Neural cell (in vitro differentiated cells): ENCODE measurements at regions not wholly inside any gene's neighbourhood (a gene's known extent, or its start where the extent isn't known, plus 50 kb on each side); places are given as distances from the start of the nearest gene placed in this dataset.

ENCODE experiments used
- H2AFZ ChIP-seq: fragments of 200-600, 300-800 bp; sonication (generic), shearing (Covaris generic); 2 replicates; pipeline ENCODE4 v1.6.0; 2014; ENCODE audit warnings: low read depth, mild to moderate bottlenecking, antibody characterized with exemption, low read length, moderate library complexity
- H3F3A ChIP-seq: fragments of 200-600 bp; shearing (Covaris generic); 2 replicates; pipeline ENCODE4 v1.6.1; 2016; ENCODE audit warnings: mild to moderate bottlenecking, moderate library complexity, mixed read lengths, antibody characterized with exemption, low read length; ENCODE audit not compliant: insufficient read depth, poor library complexity, severe bottlenecking
- H3K27ac ChIP-seq: fragments of 200-600, 300-800 bp; sonication (generic), shearing (Covaris generic); 2 replicates; pipeline ENCODE4 v1.5.1; 2014; ENCODE audit warnings: mild to moderate bottlenecking, low read length, moderate library complexity
- H3K27me3 ChIP-seq: fragments of 300-800, 200-600 bp; sonication (generic), shearing (Covaris generic); 2 replicates; pipeline ENCODE4 v1.6.0; 2014; ENCODE audit warnings: mild to moderate bottlenecking, low read depth, low read length, moderate library complexity; ENCODE audit not compliant: insufficient read depth
- H3K36me3 ChIP-seq: fragments of 300-800, 200-600 bp; sonication (generic), shearing (Covaris generic); 2 replicates; pipeline ENCODE4 v1.5.1; 2014; ENCODE audit warnings: mild to moderate bottlenecking, antibody characterized with exemption, low read length, moderate library complexity; ENCODE audit not compliant: insufficient read depth
- H3K4me2 ChIP-seq: fragments of 300-800, 200-600 bp; sonication (generic), shearing (Covaris generic); 2 replicates; pipeline ENCODE4 v1.6.0; 2014; ENCODE audit warnings: mild to moderate bottlenecking, low read length
- H3K4me3 ChIP-seq: fragments of 300-800, 200-600 bp; sonication (generic), shearing (Covaris generic); 2 replicates; pipeline ENCODE4 v1.5.1; 2014; ENCODE audit warnings: mild to moderate bottlenecking, low read length, moderate library complexity
- H3K79me2 ChIP-seq: fragments of 200-600 bp; shearing (Covaris generic); replicated peaks from 2 replicates; pipeline ENCODE4 v1.6.0; 2014; ENCODE audit warnings: mild to moderate bottlenecking, low read length, moderate library complexity; ENCODE audit not compliant: insufficient read depth
- H3K9ac ChIP-seq: fragments of 300-800, 200-600 bp; sonication (generic), shearing (Covaris generic); 2 replicates; pipeline ENCODE4 v1.6.1; 2016; ENCODE audit warnings: mild to moderate bottlenecking, low read length, mixed read lengths
- H3K9me2 ChIP-seq: fragments of 200-600 bp; shearing (Covaris generic); 2 replicates; pipeline ENCODE4 v1.6.1; 2016; ENCODE audit warnings: mild to moderate bottlenecking, low read length, mixed read lengths; ENCODE audit not compliant: insufficient read depth
- H3K9me3 ChIP-seq: fragments of 200-600, 300-800 bp; sonication (generic), shearing (Covaris generic); 2 replicates; pipeline ENCODE4 v1.6.1; 2016; ENCODE audit warnings: mild to moderate bottlenecking, mixed run types, low read length, moderate library complexity, mixed read lengths
- H4K20me1 ChIP-seq: fragments of 200-600 bp; shearing (Covaris generic); 2 replicates; pipeline ENCODE4 v1.6.1; 2016; ENCODE audit warnings: mild to moderate bottlenecking, mixed run types; ENCODE audit not compliant: insufficient read depth
- EP300 ChIP-seq: fragments of 450-650 bp; conservative IDR thresholded peaks from 2 replicates; pipeline ENCODE4 v1.6.1; 2014; ENCODE audit warnings: antibody characterized with exemption, mild to moderate bottlenecking, moderate library complexity; ENCODE audit not compliant: poor library complexity, severe bottlenecking
- EZH2 ChIP-seq: fragments of 200-600, 300-800 bp; shearing (Covaris generic), sonication (generic); IDR thresholded peaks from 2 replicates; pipeline ENCODE4 v1.6.1; 2014; ENCODE audit warnings: antibody characterized with exemption, low read length, borderline replicate concordance, mild to moderate bottlenecking; ENCODE audit not compliant: insufficient read depth, poor library complexity, severe bottlenecking
- MXI1 ChIP-seq: fragments of 450-650 bp; conservative IDR thresholded peaks from 2 replicates; pipeline ENCODE4 v1.6.1; 2014; ENCODE audit warnings: antibody characterized with exemption, mild to moderate bottlenecking; ENCODE audit not compliant: poor library complexity, severe bottlenecking
- POLR2AphosphoS5 ChIP-seq: IDR thresholded peaks from 2 replicates; pipeline ENCODE4 v1.6.1; 2012
- RAD21 ChIP-seq: fragments of 450-650 bp; conservative IDR thresholded peaks from 2 replicates; pipeline ENCODE4 v1.6.1; 2014; ENCODE audit warnings: antibody characterized with exemption, mild to moderate bottlenecking, moderate library complexity
- SMC3 ChIP-seq: fragments of 450-650 bp; conservative IDR thresholded peaks from 2 replicates; pipeline ENCODE4 v1.6.1; 2014; ENCODE audit warnings: antibody characterized with exemption, mild to moderate bottlenecking, moderate library complexity; ENCODE audit not compliant: poor library complexity
- TAF1 ChIP-seq: IDR thresholded peaks from 2 replicates; pipeline ENCODE4 v1.6.1; 2012; ENCODE audit warnings: low read depth
- TF ChIP-seq, protein P1 (sequence below): fragments of 450-650 bp; IDR thresholded peaks from 2 replicates; pipeline ENCODE4 v1.5.1; 2014; ENCODE audit warnings: antibody characterized with exemption, mild to moderate bottlenecking, moderate library complexity; ENCODE audit not compliant: poor library complexity, severe bottlenecking
- TF ChIP-seq, protein P2 (sequence below): IDR thresholded peaks from 2 replicates; pipeline ENCODE4 v1.6.1; 2012; ENCODE audit warnings: borderline replicate concordance

DNA sequence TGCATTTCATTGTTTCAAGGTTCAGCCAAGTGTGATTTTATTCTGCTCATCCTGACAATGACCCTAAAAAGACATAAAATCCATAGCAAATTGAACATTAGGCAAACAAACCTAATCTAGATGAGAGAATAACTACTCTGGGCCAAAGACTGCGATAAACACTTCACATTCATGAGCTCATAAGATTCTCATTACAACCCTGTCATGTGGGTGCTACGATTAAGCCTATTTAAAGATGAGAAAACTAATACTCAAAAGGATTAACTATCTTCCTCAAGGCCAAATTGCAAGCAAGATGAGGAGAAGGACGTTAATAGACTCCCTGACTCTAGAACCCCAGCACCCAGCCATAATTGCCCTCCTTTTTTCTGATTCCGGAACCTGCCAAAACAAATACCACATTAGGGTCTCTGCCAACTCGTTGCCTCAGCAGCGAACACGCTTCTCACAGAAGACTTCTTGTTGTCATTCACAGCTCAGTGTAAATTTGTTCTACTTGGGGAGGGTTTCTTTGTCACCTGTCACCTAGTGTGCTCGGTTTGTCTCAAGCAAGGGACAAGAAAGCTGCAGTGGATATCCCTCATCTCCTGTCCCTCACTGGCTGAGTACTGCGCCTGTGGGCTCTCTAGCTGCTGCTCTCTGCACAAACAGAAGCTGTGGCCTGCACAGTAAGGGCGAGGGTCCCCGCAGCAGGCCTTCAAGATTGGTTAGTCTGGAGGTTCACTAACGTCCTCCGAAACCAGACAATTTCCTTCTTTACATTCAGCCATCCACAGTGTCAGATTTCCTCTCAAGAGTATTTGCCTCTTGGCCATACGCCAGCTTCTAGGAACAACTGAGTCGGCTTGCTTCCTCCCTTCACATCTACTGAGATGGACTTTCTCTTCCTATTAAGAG, 200.0 kb upstream of the UBE2E2 start:
- H3K9me3 ChIP-seq: no peaks in the 10 kb centered on the region
- H3F3A ChIP-seq: no peaks in the 10 kb centered on the region
- H3K9me2 ChIP-seq: no peaks in the 10 kb centered on the region
- no peak overlapping the region for H3K4me2 ChIP-seq
- TF ChIP-seq, protein P1, sequence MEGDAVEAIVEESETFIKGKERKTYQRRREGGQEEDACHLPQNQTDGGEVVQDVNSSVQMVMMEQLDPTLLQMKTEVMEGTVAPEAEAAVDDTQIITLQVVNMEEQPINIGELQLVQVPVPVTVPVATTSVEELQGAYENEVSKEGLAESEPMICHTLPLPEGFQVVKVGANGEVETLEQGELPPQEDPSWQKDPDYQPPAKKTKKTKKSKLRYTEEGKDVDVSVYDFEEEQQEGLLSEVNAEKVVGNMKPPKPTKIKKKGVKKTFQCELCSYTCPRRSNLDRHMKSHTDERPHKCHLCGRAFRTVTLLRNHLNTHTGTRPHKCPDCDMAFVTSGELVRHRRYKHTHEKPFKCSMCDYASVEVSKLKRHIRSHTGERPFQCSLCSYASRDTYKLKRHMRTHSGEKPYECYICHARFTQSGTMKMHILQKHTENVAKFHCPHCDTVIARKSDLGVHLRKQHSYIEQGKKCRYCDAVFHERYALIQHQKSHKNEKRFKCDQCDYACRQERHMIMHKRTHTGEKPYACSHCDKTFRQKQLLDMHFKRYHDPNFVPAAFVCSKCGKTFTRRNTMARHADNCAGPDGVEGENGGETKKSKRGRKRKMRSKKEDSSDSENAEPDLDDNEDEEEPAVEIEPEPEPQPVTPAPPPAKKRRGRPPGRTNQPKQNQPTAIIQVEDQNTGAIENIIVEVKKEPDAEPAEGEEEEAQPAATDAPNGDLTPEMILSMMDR: no peak
- no peak for TF ChIP-seq EP300
- no peak for TF ChIP-seq SMC3
- TF ChIP-seq RAD21: no peak
- TF ChIP-seq MXI1: no peak
- TF ChIP-seq POLR2AphosphoS5: no peak
- TF ChIP-seq TAF1: no peak
- TF ChIP-seq, protein P2, sequence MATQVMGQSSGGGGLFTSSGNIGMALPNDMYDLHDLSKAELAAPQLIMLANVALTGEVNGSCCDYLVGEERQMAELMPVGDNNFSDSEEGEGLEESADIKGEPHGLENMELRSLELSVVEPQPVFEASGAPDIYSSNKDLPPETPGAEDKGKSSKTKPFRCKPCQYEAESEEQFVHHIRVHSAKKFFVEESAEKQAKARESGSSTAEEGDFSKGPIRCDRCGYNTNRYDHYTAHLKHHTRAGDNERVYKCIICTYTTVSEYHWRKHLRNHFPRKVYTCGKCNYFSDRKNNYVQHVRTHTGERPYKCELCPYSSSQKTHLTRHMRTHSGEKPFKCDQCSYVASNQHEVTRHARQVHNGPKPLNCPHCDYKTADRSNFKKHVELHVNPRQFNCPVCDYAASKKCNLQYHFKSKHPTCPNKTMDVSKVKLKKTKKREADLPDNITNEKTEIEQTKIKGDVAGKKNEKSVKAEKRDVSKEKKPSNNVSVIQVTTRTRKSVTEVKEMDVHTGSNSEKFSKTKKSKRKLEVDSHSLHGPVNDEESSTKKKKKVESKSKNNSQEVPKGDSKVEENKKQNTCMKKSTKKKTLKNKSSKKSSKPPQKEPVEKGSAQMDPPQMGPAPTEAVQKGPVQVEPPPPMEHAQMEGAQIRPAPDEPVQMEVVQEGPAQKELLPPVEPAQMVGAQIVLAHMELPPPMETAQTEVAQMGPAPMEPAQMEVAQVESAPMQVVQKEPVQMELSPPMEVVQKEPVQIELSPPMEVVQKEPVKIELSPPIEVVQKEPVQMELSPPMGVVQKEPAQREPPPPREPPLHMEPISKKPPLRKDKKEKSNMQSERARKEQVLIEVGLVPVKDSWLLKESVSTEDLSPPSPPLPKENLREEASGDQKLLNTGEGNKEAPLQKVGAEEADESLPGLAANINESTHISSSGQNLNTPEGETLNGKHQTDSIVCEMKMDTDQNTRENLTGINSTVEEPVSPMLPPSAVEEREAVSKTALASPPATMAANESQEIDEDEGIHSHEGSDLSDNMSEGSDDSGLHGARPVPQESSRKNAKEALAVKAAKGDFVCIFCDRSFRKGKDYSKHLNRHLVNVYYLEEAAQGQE: no peak
- TF ChIP-seq EZH2: no peak
- no peaks in the 10 kb centered on the region for H3K79me2 ChIP-seq
- H2AFZ ChIP-seq: no peak overlapping the region
- no peak overlapping the region for H3K9ac ChIP-seq
- H3K36me3 ChIP-seq: no peaks in the 10 kb centered on the region
- no peak overlapping the region for H3K4me3 ChIP-seq
- H4K20me1 ChIP-seq: no peaks in the 10 kb centered on the region
- no peaks in the 10 kb centered on the region for H3K27me3 ChIP-seq
- no peak overlapping the region for H3K27ac ChIP-seq

DNA sequence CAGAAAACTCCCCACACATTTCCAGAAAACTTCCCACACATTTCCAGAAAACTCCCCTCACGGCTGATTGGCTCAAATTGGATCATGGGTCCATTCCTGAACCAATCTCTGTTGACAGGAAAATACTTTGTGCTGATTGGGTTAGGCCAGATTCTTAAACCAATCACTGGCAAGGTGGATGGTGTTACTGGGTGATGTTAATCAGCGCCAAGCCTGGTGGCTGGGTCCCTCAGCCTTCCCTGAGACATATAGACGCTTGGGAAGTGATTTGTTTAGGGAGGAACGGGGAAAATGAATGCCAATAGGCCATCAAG, 199.4 kb upstream of the UBE2E2 start:
- H3K36me3 ChIP-seq: no peaks in the 10 kb centered on the region
- no peak overlapping the region for H3K27ac ChIP-seq
- H3K9me3 ChIP-seq: no peaks in the 10 kb centered on the region
- no peaks in the 10 kb centered on the region for H3F3A ChIP-seq
- no peaks in the 10 kb centered on the region for H3K79me2 ChIP-seq
- no peak for TF ChIP-seq TAF1
- no peak for TF ChIP-seq SMC3
- H4K20me1 ChIP-seq: no peaks in the 10 kb centered on the region
- no peak overlapping the region for H3K4me2 ChIP-seq
- no peaks in the 10 kb centered on the region for H3K9me2 ChIP-seq
- H3K9ac ChIP-seq: no peak overlapping the region
- H3K27me3 ChIP-seq: no peaks in the 10 kb centered on the region
- H3K4me3 ChIP-seq: no peak overlapping the region
- no peak overlapping the region for H2AFZ ChIP-seq
